Thyroid gland (tissue), 4 donors: ENCODE measurements at regions not wholly inside any gene's neighbourhood (a gene's known extent, or its start where the extent isn't known, plus 50 kb on each side); places are given as distances from the start of the nearest gene placed in this dataset.

Source experiments
- DNase-seq, 2 donors: peaks; one replicate each; pipeline ENCODE4 v3.0.0-alpha.2; 2019
- H3K27ac ChIP-seq, 3 donors: fragments of 200-600 bp; sonication (generic); 1 replicate in 2 of 3; 2 replicates in 1 of 3; pipeline ENCODE4 v1.5.1; 2016 to 2019; ENCODE audit warnings: mild to moderate bottlenecking in 1 of 3, moderate library complexity in 1 of 3
- H3K27me3 ChIP-seq: fragments of 200-600 bp; sonication (generic); one replicate; pipeline ENCODE4 v1.5.1; 2019
- H3K36me3 ChIP-seq, 2 donors: fragments of 200-600 bp; sonication (generic); one replicate each; pipeline ENCODE4 v1.5.1; 2016 to 2019
- H3K4me1 ChIP-seq, 2 donors: fragments of 200-600 bp; sonication (generic); one replicate each; pipeline ENCODE4 v1.5.1; 2017 to 2019
- H3K4me3 ChIP-seq, 3 donors: fragments of 200-600 bp; sonication (generic); replicated peaks in 1 of 3; 1 replicate in 2 of 3; 2 replicates in 1 of 3; pipeline ENCODE4 v1.5.1; 2016; ENCODE audit warnings: mild to moderate bottlenecking in 1 of 3
- H3K9me3 ChIP-seq: fragments of 200-600 bp; sonication (generic); one replicate; pipeline ENCODE4 v1.5.1; 2017
- CTCF ChIP-seq, 6 experiments: fragments of 200-600 bp in 3 of 6; fragments of 450-650 bp in 3 of 6; sonication (generic) in 3 of 6; IDR thresholded peaks; one replicate each; pipeline ENCODE4 v1.5.1; 2016 to 2019; ENCODE audit warnings: antibody characterized with exemption in 6 of 6, mild to moderate bottlenecking in 2 of 6, inconsistent platforms in 1 of 6, moderate library complexity in 1 of 6
- POLR2A ChIP-seq, 2 donors: fragments of 450-650 bp; IDR thresholded peaks; one replicate each; pipeline ENCODE4 v1.6.1; 2017; ENCODE audit warnings: antibody characterized with exemption in 2 of 2, mild to moderate bottlenecking in 2 of 2, moderate library complexity in 1 of 2
- WGBS, 2 donors: methylation state at CpG; one replicate each; pipeline ENCODE4 v1.1.5; 2017; 5-methylcytosine and 5-hydroxymethylcytosine counted together
- intact Hi-C: fragments of 100-400 bp; cut with DNase I; formaldehyde crosslinking; loops from one replicate; pipeline ENCODE4 v1.15.1; 2023

DNA sequence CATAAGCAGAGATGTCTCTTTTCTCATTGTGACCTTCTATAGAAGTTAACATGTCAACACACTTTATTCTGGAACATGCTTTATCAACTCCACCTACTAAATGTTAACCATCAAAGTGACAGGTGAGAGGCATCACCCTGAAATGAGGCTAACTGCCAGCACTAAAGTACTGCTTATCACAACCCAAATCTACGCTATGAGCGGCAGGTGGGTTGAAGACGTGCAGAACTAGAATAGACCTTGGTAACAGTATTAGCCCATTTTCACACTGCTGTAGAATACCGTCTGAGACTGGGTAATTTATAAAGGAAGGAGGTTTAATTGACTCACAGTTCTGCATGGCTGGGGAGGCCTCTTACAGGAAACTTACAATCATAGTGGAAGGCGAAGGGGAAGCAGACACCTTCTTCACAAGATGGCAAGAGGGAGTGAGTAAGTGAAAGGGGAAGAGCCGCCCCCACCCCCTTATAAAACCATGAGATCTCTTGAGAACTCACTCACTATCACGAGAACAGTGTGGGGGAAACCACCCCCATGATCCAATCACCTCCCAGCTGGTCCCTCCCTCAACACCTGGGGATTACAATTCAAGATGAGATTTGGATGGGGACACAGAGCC is 359.0 kb downstream of the SEC23A start:
- DNase-seq: no peak
- Histone ChIP-seq H3K36me3 (no peaks in the 10 kb centered on the region), H3K27ac (no peak overlapping the region), H3K4me3 (no peak overlapping the region), H3K27me3 (no peaks in the 10 kb centered on the region), H3K4me1 (peaks cover 8% of the 10 kb centered on the region in 2 donors), H3K9me3 (no peaks in the 10 kb centered on the region)
- TF ChIP-seq CTCF (IDR thresholded peaks at IDR 0.05) (no peak), POLR2A (IDR thresholded peaks at IDR 0.05) (no peak)
- WGBS, 2 donors: 74 to 80% methylated on average over 7 of the region's 7 CpGs
- intact Hi-C loops: no loop called here

DNA sequence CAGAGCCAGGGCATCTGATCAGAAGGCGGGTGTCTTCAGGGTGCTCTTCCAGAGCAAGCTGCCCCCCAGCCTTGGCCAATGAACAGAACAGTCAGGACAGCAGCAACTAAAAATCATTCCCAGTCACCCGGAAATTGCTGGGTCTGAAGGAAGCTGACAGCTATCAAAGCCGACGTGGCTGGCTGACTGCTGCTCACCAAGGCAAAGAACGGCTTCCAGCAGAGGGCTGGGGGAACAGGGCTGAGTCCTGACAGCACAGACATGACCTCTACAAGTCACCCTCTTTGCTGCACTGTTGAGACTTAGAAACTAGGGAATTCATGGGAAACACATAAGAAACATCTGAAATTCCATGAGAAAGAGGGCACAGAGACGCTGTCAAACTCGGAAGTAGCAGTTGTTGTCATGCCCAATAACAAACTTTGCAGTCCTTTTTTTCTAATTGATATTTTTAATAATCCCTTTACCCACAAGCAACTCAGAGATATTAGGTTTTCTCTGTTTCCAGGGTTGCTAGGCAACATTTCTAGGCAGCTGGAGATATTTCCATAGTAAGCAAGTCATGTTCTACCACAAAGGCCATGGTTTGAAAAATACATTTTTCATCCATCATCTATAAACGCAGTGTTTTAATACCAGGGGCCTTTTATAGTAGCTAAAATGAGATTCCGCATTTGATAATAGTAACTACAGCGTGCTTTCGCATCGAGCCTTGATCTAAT is 365.2 kb downstream of the SEC23A start:
- H3K27ac ChIP-seq: peak overlapping the region in 1 of 3 donors; percentile 6

GRCh38 chr14:38735005-38735404 is 368.0 kb downstream of the SEC23A start:
- 78 to 83% methylated on average over 5 of the region's 5 CpGs for WGBS, 2 donors
- no peak overlapping the region for H3K27ac ChIP-seq
- intact Hi-C loops: no loop called here

More for the DNA sequence above, 365.2 kb downstream of the SEC23A start:
- Histone ChIP-seq H3K27me3 (no peaks in the 10 kb centered on the region), H3K9me3 (no peaks in the 10 kb centered on the region), H3K4me3 (no peak overlapping the region), H3K4me1 (peaks cover 13 to 23% of the 10 kb centered on the region in 2 donors), H3K36me3 (no peaks in the 10 kb centered on the region)
- peak; percentile 35 to 48 for DNase-seq
- 67 to 71% methylated on average over 12 of the region's 12 CpGs for WGBS, 2 donors
- intact Hi-C loops: no loop called here
- no peak for TF ChIP-seq CTCF (IDR thresholded peaks at IDR 0.05)

GRCh38 chr14:38731962-38732361 is 371.1 kb downstream of the SEC23A start:
- DNase-seq: no peak
- Histone ChIP-seq H3K27me3 (no peaks in the 10 kb centered on the region), H3K4me1 (peaks cover 0 to 7% of the 10 kb centered on the region in 2 donors), H3K9me3 (no peaks in the 10 kb centered on the region), H3K4me3 (no peak overlapping the region), H3K36me3 (no peaks in the 10 kb centered on the region), H3K27ac (peak overlapping the region in 1 of 3 donors; percentile 20)
- intact Hi-C loops: no loop called here
- WGBS, 2 donors: 24 to 26% methylated on average over 1 of the region's 1 CpG
- TF ChIP-seq CTCF (IDR thresholded peaks at IDR 0.05) (peak in 1 of 6 experiments; percentile 9), POLR2A (IDR thresholded peaks at IDR 0.05) (no peak)

More at GRCh38 chr14:38735005-38735404, 368.0 kb downstream of the SEC23A start:
- no peaks in the 10 kb centered on the region for H3K36me3 ChIP-seq
- TF ChIP-seq POLR2A (IDR thresholded peaks at IDR 0.05) (no peak), CTCF (IDR thresholded peaks at IDR 0.05) (no peak)
- H3K27me3 ChIP-seq: no peaks in the 10 kb centered on the region
- H3K9me3 ChIP-seq: no peaks in the 10 kb centered on the region
- no peak for DNase-seq
- peaks cover 18 to 23% of the 10 kb centered on the region in 2 donors for H3K4me1 ChIP-seq
- H3K4me3 ChIP-seq: no peak overlapping the region

GRCh38 chr14:38730420-38730819 is 372.6 kb downstream of the SEC23A start:
- H3K4me3 ChIP-seq: no peak overlapping the region
- H3K27ac ChIP-seq: no peak overlapping the region
- TF ChIP-seq POLR2A (IDR thresholded peaks at IDR 0.05) (no peak), CTCF (IDR thresholded peaks at IDR 0.05) (no peak)
- DNase-seq: no peak
- no peaks in the 10 kb centered on the region for H3K36me3 ChIP-seq
- intact Hi-C loops: no loop called here
- H3K27me3 ChIP-seq: no peaks in the 10 kb centered on the region
- H3K9me3 ChIP-seq: no peaks in the 10 kb centered on the region
- WGBS, 2 donors: 88 to 89% methylated on average over 3 of the region's 3 CpGs
- H3K4me1 ChIP-seq: peaks cover 0 to 7% of the 10 kb centered on the region in 2 donors
